ELR (cell line): ENCODE measurements at regions not wholly inside any gene's neighbourhood (a gene's known extent, or its start where the extent isn't known, plus 50 kb on each side); places are given as distances from the start of the nearest gene placed in this dataset.

Experiments used
- DNase-seq: peaks from one replicate; pipeline ENCODE4 v3.0.0-alpha.2; 2015; ENCODE audit warnings: low read depth

DNA sequence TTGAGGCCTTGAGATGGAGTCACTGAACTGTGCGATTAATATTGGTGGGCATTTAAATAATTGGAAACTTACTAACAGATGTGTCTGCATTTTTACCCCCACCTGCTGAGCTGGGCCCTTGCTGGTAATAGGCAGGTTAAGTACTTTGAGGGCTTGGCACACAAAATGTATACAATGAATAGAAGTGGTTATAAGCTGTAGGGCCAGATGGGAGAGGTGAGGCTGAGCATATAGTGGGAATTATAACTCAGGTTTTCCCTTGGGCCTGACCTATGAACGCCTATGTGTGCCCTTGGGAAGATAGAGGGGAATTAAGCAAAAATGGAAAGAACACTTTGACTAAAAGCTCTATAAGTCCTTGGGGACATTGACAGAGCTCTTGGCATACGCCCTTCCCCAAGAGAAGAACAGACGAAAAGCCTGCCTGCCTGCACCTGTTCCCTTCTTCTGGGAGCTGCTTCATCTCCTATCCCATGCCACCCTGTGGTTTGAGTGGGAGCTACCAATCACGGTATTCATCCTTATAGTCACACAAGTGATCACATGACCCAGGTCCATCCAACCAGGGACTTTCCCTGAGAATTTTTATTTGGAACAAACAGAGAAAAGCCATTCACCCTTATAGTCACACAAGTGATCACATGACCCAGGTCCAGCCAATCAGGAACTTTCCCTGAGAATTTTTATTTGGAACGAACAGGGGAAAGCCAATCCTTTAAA is 260.7 kb upstream of the CSF3R start:
- no peak for DNase-seq

GRCh38 chr1:36741066-36741465 is 258.4 kb upstream of the CSF3R start:
- DNase-seq, result no peak

- DNase-seq, result no peak
Observed at GRCh38 chr1:36740446-36740845, 257.7 kb upstream of the CSF3R start.

DNA sequence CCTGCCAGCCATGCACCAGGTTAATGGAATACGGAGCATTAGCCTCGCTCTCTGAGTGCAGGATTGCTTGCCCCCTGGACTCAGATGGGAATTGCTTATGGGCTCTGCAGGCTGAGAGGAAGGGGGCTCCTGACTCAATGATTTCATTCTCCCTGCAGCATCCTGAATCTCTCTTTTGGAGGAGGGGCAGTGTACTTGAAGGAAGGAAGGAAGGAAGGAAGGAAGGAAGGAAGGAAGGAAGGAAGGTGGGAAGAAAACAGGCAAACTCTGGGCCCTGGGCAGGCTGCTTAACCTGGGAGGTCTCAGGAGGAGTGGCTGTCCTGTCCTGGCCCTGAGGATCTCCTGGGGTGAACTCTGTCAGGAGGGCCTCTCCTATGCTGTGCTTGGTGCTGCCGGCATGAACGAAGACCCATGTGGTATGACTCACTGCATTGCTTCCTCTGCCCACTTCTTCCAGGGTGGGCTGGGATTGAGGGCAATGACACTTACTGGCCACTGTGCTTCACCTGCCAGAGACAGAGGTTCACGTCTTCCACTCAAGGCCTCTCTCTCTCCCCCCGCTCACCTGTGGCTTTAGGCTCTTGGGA is 257.1 kb upstream of the CSF3R start:
- DNase-seq, result no peak

DNA sequence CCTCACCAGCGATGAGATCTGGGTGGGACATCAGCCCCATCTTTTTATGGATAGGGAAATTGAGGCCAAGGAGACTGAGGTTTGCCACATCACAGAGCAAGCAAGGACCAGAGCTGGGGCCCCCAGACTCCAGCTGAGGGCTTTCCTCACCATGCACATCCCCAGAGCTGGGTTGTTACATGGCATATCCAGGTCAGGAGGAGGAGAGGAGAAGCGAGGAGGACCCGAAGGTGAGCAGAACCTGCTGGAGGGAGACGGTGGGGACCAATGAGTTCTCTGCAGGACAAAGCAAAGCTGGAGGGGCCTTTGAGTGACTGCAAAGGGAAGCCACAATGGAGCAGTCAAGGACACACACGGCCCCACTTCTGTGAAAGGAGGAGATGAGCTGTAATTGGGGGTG is 255.5 kb upstream of the CSF3R start:
- no peak for DNase-seq

- DNase-seq, result no peak
Observed at GRCh38 chr1:36737767-36738166, 255.1 kb upstream of the CSF3R start.

DNA sequence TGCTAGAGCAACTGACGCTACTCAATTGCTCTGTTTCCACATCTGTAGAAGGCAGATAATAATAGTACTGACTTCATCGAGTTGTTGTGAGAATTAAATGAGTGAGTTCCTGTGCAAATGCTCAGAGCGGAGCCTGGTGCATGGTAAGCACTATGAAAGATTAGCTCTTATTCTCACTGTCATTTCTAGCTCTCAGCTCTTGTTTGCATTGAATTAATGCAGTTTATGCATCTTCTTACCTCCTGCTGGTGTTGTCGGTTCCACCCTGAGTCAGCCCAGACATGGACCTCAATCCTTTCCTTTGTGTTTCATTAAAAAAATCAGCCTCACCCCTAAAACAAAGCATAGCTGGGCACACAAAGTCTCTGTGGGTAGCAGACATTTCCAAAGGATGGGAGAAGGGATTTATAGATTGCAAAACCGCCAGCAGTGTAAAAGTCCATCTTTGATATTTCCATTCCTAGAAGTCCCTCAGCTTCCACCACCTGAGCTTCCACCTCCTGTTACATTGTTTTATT is 254.4 kb upstream of the CSF3R start:
- no peak for DNase-seq

DNA sequence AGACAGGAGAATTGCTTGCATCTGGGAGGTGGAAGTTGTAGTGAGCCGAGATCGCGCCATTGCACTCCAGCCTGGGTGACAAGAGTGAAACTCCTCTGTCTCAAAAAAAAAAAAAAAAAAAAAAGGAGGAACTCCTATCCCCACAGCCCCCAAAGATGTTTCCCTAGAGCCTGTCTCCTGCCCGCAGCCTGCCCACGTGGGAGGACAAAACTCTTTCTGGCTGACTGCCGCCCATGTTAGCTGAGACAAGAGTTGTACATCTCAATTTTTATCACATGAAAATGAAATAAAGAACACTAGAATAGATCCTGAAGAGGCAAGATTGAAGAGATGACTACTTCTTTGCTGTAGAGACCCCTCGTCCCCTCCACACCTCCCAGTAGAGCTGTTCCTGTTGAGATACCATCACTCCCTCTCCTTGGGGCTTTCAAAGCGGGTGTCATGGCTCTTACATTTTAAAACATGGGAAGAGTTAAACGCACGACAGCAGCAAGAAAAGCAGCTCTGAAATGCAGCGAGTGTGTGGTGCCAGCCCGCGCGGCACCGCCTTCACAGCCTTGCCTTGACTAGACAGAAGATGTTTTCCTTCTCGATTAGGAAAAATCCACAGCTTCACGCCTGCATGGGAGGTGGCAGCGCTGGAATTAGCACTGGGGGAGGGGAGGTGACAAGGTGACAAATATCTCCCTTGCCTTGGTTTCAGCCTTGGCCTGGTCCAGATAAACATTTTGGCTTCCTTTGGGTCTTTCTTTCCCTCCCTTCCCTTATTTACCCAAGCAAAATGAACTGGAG is 253.4 kb upstream of the CSF3R start:
- no peak for DNase-seq

DNA sequence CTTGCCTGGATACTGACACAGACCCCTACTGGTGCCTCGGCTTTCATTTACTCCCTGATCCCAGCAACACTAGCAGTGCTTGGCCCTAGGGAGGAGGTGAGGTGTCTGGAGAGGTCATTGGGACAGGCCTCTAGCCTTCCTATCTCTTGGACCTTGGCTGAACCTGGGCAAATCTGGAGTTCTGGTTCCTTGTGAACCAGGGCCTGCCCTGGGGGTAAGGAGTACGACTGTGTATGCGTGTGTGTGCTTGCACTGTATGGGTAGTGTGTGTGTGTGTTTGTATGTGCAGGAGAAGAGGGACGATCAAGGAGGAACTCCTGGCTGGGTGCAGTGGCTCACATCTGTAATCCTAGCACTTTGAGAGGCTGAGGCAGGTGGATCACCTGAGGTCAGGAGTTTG is 252.7 kb upstream of the CSF3R start:
- no peak for DNase-seq

GRCh38 chr1:36734356-36734755 is 251.6 kb upstream of the CSF3R start:
- DNase-seq, result no peak

GRCh38 chr1:36733748-36734147 is 251.0 kb upstream of the CSF3R start:
- DNase-seq, result no peak

DNA sequence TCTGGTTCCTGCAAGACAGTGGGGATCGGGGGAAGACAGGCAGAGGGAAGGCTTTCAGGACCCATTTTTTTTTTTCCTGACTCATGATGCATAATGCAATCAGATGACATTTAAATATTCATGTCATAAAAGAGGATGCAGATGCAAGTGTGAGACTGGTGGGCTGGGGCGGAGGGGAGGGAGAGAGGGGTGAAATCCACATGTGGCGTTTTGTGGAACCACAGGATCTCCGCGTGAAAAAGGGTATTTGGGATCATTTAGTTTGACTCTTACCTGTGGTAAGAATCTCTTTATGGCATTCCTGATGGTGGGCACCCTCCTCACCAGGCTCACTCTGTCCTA is 249.3 kb upstream of the CSF3R start:
- no peak for DNase-seq

DNA sequence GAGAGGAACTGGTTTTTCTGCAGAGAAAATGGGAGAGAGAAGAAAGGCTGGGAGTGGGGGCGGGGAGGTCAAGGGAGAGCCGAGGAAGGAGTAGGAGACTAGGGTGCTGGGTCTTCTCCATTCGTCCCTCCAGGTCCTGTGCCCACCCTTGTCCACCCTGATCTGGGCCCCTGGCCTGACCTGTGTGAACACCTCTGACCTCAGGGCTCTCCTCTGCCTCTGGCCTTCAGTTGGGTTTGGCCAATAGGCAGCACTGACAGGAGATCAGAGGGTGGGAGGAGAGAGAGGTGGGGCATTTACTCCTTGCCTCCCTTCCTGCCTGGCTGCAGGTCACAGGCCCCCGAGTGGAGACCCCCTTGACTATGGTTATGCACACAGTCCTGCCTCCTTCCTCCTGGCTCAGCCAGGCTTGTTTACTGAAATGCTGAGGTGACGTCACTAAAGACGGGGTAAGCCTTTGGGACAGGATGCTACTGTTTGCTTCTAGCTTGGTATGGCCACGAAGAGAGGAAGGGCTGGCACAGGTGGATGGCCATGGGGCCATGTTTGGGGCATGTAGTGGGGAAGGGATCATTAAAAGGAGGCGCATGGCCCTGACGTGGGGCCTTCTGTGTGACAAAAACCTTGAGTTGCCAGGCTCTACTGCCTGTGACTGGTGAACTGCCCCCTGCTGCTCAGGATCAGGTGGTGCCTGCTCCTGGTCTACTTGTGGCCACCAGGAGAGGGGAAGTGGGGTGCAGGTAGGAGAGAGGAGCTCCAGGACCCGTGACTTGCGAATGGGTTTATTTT is 248.7 kb upstream of the CSF3R start:
- DNase-seq, result no peak

DNA sequence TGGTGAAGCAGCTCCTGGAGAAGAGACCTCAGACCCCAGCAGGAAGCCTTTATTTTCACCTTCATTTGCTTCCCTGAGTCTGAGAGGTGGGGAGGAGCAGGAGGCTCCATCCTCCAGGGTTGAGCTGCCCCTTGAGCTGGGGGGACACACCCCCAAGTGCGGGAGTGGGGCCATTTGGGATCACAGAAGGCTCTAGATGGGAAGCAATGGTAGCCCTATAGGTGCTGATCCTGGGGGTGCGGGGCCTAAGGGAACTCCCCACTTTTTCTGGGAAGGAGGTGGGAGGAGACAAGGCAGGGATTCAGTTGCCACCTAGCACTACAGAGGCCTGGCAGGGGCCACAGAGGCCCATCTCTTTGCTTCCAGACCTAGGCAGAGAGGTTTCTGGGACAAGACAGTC is 247.9 kb upstream of the CSF3R start:
- DNase-seq, result no peak

DNA sequence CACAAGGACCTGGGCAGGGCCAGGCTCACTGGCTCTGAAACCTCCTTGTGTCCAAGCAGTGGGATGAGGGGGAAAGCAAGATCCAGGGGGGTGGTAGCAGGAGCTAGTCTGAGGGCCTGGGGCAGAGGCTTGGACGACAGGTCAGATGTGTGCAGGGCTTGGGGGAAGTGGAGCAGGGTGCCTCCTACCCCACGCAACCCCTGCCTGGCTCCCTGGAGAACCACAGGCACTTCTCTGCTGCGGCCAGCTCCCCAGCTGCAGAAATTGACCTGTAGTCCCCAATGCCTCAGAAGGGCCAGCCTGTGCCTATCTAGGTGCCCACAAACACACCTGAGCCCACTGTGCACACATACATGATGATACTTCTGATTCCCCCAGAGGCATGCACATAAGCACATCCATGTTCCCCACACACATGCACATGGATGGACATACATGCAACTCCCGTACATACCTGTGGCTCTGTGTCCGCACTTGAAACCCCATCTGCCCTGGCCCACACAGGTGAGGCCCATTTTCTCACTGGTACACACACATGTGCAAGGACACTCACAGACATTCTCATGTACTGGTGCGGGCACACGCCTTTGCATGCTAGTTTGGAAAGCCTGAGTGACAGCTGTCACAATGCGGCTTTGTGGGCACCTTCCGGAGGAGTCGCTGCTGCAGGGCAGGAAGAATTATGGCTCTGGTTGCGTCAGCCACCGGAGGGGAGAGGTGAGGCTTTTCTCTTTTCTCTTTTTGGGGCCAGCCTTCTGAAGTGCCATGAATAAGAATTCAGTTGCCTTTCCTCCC is 247.2 kb upstream of the CSF3R start:
- no peak for DNase-seq

- DNase-seq, result no peak
Observed at GRCh38 chr1:36729289-36729688, 246.6 kb upstream of the CSF3R start.

- DNase-seq, result no peak
Observed at GRCh38 chr1:36728846-36729245, 246.1 kb upstream of the CSF3R start.

DNA sequence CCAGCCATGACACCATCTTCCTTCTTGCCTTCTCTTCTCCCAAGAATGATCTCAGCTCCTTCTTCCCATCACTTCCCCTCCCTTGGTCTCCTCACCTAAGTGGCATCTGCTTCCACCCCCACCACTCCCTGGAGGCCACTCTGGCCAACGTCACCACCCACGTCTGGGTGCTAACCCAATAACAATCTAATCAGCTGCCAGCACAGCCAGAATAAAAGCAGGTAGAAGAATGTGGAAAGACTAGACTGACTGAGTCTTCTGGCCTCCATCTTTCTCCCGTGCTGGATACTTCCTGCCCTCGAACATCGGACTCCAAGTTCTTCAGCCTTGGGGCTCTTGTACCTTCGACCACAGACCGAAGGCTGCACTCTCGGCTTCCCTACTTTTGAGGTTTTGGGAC is 245.3 kb upstream of the CSF3R start:
- no peak for DNase-seq

DNA sequence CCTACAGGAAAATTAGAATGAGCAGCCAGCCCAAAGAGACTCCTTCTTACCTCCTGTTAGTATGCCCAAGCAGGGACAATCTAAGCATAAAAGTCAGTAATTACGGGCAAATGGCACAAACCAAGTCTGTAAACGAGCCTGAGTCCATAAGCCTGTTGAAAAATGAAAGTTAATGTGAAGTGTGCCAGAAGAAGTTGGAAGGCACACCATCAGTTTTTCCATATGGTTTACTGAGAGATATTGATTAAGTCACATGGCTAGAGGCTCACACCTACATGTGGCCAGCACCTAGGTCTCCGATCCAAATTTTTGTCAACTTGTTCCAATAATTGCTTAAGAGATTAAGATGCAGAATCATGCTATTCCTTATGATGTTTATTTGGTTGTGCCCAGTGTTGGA is 242.4 kb upstream of the CSF3R start:
- DNase-seq, result no peak

GRCh38 chr1:36723813-36724212 is 241.1 kb upstream of the CSF3R start:
- no peak for DNase-seq

DNA sequence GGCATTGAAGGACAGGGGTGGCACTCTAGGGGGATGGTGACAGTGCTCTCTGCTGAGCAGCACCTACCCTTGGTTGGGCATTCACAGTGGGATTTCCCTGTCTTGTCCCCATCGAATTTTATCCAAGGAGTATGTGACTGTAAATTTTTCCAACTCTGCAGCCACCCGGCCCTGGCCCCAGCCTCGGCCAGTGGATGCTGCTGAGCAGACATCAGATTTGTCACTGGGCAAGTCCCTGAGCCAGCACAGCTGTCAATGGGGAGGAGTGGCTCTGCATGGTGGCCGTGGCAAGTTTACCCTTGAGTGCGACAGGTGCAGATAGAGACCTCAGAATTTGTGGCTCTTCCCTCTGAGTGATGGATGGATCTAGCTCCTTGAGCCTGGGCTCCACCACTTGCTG is 240.2 kb upstream of the CSF3R start:
- DNase-seq, result no peak

DNA sequence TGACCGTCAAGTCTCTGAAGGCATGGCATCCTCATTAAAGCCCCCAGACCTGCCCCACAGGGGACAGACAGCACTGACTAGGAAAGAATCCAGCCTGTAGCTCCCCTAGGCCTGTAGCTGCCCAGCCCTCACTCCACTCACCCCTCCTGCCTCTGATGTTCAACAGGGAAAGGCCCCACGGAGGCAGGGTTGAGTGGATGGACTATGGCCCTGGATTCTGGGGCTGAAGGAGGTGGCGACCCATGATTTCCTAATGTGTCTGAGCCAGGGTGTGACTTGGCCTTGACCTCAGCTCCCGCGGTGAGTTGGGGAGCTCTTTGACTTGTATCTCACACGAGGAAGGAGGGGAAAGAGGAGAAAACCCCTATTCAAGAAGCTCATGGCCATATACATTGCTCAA is 238.5 kb upstream of the CSF3R start:
- no peak for DNase-seq
